Adipocyte (in vitro differentiated cells): ENCODE measurements at regions not wholly inside any gene's neighbourhood (a gene's known extent, or its start where the extent isn't known, plus 50 kb on each side); places are given as distances from the start of the nearest gene placed in this dataset.
"Not testable (repeated sequence)": the region's sequence is repeated elsewhere in the genome, so short reads cannot be mapped to it uniquely, and the experiment has no call there.

Experiments used
- DNase-seq: peaks from one replicate; pipeline ENCODE4 v3.0.0-alpha.2; 2015; ENCODE audit warnings: low read depth
- H3K27me3 ChIP-seq: replicated peaks from 2 replicates; pipeline ENCODE4 v1.7.0; 2013; ENCODE audit warnings: mild to moderate bottlenecking, low read length, moderate library complexity; ENCODE audit not compliant: control insufficient read depth, insufficient read depth
- H3K36me3 ChIP-seq: 2 replicates; pipeline ENCODE4 v1.7.0; 2013; ENCODE audit warnings: low read length, mild to moderate bottlenecking, moderate library complexity; ENCODE audit not compliant: control insufficient read depth, insufficient read depth, severe bottlenecking
- H3K4me1 ChIP-seq: 2 replicates; pipeline ENCODE4 v1.7.0; 2013; ENCODE audit warnings: mild to moderate bottlenecking, low read length, moderate library complexity; ENCODE audit not compliant: control insufficient read depth, insufficient read depth
- H3K4me3 ChIP-seq: 2 replicates; pipeline ENCODE4 v1.7.0; 2013; ENCODE audit warnings: mild to moderate bottlenecking, low read length, moderate library complexity
- H3K9ac ChIP-seq: 2 replicates; pipeline ENCODE4 v1.7.0; 2013; ENCODE audit warnings: mild to moderate bottlenecking, low read length, moderate library complexity
- H3K9me3 ChIP-seq: 2 replicates; pipeline ENCODE4 v1.7.0; 2013; ENCODE audit warnings: mild to moderate bottlenecking, low read length, moderate library complexity; ENCODE audit not compliant: control insufficient read depth

- peaks cover 46% of the 10 kb centered on the region for H3K27me3 ChIP-seq
- no peak for DNase-seq
These were observed 240.4 kb downstream of the RPLP1 start for GRCh38 chr15:69693059-69693458.

GRCh38 chr15:69696946-69697345 is 244.3 kb downstream of the RPLP1 start:
- peaks cover 10% of the 10 kb centered on the region for H3K9me3 ChIP-seq
- peaks cover 55% of the 10 kb centered on the region for H3K27me3 ChIP-seq
- no peak overlapping the region for H3K4me3 ChIP-seq
- DNase-seq = no peak
- no peaks in the 10 kb centered on the region for H3K4me1 ChIP-seq
- no peaks in the 10 kb centered on the region for H3K36me3 ChIP-seq
- no peak overlapping the region for H3K9ac ChIP-seq

More at GRCh38 chr15:69693059-69693458, 240.4 kb downstream of the RPLP1 start:
- Histone ChIP-seq H3K9me3 (peaks cover 31% of the 10 kb centered on the region), H3K4me1 (no peaks in the 10 kb centered on the region), H3K36me3 (no peaks in the 10 kb centered on the region), H3K4me3 (no peak overlapping the region), H3K9ac (no peak overlapping the region)

DNA sequence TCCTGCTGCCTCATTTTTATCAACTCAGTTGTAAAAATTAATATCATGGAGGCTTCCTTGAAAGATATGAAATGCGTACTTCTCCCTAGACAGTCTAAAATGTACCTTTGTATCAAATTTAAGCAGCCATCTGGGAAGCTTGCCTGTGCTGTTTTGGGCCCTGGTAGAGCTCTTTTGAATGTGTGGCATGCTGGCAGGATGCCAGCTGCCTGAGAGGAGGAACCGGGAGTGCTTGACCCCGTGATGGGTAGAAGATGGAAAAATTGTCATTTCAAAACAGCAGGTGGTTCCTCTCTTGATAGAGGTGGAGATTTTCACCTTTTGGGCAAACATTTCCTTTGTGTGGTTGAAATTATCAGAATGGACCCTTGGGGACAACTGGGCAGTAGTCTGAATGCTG is 245.3 kb downstream of the RPLP1 start:
- Histone ChIP-seq H3K4me3 (no peak overlapping the region), H3K27me3 (peaks cover 48% of the 10 kb centered on the region), H3K9me3 (peaks cover 10% of the 10 kb centered on the region), H3K9ac (no peak overlapping the region), H3K4me1 (no peaks in the 10 kb centered on the region), H3K36me3 (no peaks in the 10 kb centered on the region)
- no peak for DNase-seq

DNA sequence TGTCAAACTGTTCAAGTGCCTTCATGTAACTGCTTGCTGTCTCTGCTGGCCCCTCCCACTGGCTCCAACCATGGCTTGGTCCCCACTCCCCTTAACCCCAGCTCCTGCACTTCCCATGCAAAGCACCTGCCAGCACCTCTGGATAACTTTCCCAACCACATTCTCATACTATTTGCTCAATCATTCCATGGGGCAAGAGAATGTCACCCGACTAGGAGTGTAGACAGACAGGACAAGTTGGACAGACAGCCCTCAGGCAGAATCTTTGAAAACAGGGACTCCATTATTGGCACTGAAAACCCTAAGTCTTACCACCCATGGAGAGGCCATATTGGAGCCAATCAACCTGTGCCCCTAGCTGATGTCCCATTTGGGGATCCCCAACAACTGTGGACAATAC is 246.5 kb downstream of the RPLP1 start:
- Histone ChIP-seq H3K27me3 (peaks cover 36% of the 10 kb centered on the region), H3K4me1 (no peaks in the 10 kb centered on the region), H3K4me3 (no peak overlapping the region), H3K9me3 (peaks cover 16% of the 10 kb centered on the region), H3K9ac (no peak overlapping the region), H3K36me3 (no peaks in the 10 kb centered on the region)
- DNase-seq = no peak

DNA sequence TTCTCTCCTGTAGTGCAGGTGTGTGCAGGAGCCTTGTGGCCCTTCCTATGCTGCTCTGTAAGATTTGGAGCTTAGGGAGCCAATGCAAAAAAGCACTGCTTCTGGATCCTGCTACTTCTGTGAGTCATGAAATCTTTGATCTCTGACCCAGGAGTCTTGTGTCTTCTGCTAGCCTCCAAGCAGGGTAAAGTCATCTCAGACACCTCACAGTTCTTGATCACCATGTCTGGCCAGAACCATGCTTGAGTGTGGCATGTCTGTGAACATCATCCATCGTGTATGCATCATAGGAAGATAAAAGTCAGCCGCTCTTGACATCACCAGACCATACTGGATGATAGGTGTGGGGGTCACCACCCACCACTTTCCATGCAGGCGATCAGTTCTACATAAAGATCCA is 247.8 kb downstream of the RPLP1 start:
- Histone ChIP-seq H3K27me3 (peaks cover 35% of the 10 kb centered on the region), H3K4me3 (no peak overlapping the region), H3K36me3 (no peaks in the 10 kb centered on the region), H3K4me1 (no peaks in the 10 kb centered on the region), H3K9ac (no peak overlapping the region), H3K9me3 (peaks cover 16% of the 10 kb centered on the region)
- DNase-seq = no peak

DNA sequence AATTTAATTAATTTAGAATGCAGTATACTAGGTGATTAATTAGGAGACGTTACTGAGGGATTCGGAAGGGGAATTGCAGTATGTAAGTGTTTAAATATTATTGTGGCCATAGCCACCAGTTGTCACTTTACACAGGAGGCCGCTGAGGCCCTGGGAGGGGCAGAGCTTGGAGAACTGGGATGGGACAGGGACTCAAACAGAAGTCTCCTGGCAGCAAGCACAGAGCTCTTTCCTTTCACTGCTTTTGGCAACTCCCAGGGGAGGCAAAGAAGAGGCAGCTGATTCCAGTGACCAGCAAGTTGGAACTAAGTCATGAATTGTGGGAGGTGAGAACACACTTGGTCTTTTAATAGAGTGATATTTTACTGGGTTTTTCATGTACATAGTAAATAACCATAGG is 248.6 kb downstream of the RPLP1 start:
- no peak overlapping the region for H3K4me3 ChIP-seq
- peaks cover 35% of the 10 kb centered on the region for H3K27me3 ChIP-seq
- H3K4me1 ChIP-seq = no peaks in the 10 kb centered on the region
- peaks cover 16% of the 10 kb centered on the region for H3K9me3 ChIP-seq
- no peak for DNase-seq
- no peak overlapping the region for H3K9ac ChIP-seq
- no peaks in the 10 kb centered on the region for H3K36me3 ChIP-seq

GRCh38 chr15:69703532-69704187 is 251.0 kb downstream of the RPLP1 start:
- Histone ChIP-seq H3K36me3 (no peaks in the 10 kb centered on the region), H3K27me3 (peaks cover 13% of the 10 kb centered on the region), H3K4me1 (no peaks in the 10 kb centered on the region), H3K9me3 (peaks cover 24% of the 10 kb centered on the region), H3K9ac (no peak overlapping the region), H3K4me3 (no peak overlapping the region)
- no peak for DNase-seq

DNA sequence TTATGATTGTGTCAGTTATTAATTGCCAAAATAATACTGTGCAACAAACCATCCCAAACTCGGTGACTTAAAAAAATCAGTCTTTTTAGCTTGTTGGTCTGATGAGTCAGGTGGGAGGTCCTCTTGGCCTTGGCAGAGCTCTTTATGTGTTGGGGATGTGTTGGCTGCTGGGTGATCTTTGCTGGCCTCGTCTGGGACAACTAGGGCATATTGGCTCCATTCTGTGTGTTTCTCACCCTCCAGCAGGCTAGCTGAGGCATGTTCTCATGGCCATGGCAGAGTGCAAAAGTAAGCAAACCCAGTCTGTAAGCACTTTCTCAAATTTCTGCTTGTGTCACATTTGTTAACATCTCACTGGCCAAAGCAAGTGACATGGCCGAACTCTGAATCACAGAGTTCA is 251.6 kb downstream of the RPLP1 start:
- Histone ChIP-seq H3K4me1 (no peaks in the 10 kb centered on the region), H3K9ac (no peak overlapping the region), H3K9me3 (peaks cover 30% of the 10 kb centered on the region), H3K27me3 (peaks cover 7% of the 10 kb centered on the region), H3K4me3 (no peak overlapping the region), H3K36me3 (no peaks in the 10 kb centered on the region)
- DNase-seq = no peak

- H3K9ac ChIP-seq = no peak overlapping the region
- DNase-seq = no peak
- H3K27me3 ChIP-seq = peaks cover 6% of the 10 kb centered on the region
- H3K4me1 ChIP-seq = no peaks in the 10 kb centered on the region
- no peak overlapping the region for H3K4me3 ChIP-seq
- H3K36me3 ChIP-seq = no peaks in the 10 kb centered on the region
- peaks cover 35% of the 10 kb centered on the region for H3K9me3 ChIP-seq
These were observed 252.1 kb downstream of the RPLP1 start for GRCh38 chr15:69704700-69705099.

DNA sequence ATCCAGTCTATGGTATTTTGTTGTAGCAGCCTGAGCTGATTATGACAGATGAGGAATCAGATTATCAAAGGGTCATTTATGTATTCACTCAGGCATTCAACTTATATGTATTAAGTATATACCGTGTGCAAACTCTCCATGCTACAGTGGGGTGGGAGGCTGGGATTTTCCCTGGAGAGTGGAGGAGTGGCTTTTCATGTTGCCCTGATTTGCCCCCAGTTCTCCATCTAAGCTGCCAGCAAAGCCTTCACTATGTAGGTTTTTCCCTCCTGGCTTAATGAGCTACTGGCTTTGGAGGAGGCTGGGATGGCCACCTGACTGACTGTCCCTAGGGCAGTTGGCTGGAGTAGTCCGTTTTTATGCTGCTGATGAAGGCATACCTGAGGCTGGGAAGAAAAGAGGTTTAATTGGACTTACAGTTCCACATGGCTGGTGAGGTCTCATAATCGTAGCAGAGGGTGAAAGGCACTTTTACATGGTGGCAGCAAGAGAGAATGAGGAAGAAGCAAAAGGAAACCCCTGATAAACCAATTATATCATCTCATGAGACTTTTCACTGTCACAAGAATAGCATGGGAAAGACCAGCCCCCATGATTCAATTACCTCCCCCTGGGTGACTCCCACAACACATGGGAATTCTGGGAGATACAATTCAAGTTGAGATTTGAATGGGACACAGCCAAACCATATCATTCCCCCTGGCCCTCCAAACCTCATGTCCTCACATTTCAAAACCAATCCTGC is 253.9 kb downstream of the RPLP1 start:
- H3K9me3 ChIP-seq = peaks cover 34% of the 10 kb centered on the region
- no peaks in the 10 kb centered on the region for H3K4me1 ChIP-seq
- H3K9ac ChIP-seq = no peak overlapping the region
- H3K4me3 ChIP-seq = no peak overlapping the region
- no peaks in the 10 kb centered on the region for H3K36me3 ChIP-seq
- DNase-seq = no peak
- peaks cover 24% of the 10 kb centered on the region for H3K27me3 ChIP-seq

DNA sequence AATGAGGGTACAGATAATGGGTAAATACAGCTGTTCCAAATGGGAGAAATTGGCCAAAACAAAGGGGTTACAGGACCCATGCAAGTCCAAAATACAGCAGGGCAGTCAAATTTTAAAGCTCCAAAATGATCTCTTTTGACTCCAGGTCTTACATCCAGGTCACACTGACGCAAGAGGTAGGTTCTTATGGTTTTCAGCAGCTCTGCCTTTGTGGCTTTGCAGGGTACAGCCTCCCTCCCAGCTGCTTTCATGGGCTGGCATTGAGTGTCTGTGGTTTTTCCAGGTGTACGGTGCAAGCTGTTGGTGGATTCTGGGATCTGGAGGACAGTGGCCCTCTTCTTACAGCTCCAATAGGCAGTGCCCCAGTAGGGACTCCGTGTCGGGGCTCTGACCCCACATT is 254.6 kb downstream of the RPLP1 start:
- not testable (repeated sequence) for H3K4me3 ChIP-seq, DNase-seq, H3K36me3 ChIP-seq, H3K4me1 ChIP-seq, H3K9ac ChIP-seq
- Histone ChIP-seq H3K27me3 (peaks cover 30% of the 10 kb centered on the region), H3K9me3 (peaks cover 34% of the 10 kb centered on the region)
